HUDEP-2 (cell line): ENCODE measurements at regions not wholly inside any gene's neighbourhood (a gene's known extent, or its start where the extent isn't known, plus 50 kb on each side); places are given as distances from the start of the nearest gene placed in this dataset.

Experiments used
- DNase-seq, 76 experiments: peaks; one replicate each; lab custom pipeline; 2025; ENCODE audit not compliant: unreplicated experiment in 76 of 76; lab: John Stamatoyannopoulos, UW

DNA sequence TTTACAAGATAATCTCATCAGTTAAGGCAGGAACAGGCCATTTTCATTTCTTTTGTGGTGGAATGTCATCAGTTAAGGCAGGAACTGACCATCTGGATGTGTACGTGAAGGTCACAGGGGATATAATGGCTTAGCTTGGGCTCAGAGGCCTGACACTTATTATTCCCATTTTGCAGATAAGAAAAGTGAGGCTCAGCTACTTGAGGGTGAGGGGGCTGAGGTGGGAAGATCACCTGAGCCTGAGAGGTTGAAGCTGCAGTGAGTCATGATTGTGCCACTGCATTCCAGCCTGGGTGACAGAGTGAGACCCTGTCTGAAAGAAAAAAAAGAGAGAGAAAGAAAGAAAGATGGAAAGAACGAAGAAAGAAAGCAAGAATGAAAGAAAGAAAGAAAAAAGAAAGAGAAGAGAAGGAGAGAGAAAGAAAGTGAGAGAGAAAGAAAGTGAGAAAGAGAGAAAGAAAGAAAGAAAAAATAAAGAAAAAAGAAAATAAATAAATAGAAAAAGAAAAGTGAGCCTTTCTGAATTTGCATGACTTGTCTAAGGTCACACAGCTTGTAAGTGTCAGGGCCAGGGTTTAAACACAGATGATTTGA, 142.0 kb downstream of the TMEM30B start:
- DNase-seq: no peak

DNA sequence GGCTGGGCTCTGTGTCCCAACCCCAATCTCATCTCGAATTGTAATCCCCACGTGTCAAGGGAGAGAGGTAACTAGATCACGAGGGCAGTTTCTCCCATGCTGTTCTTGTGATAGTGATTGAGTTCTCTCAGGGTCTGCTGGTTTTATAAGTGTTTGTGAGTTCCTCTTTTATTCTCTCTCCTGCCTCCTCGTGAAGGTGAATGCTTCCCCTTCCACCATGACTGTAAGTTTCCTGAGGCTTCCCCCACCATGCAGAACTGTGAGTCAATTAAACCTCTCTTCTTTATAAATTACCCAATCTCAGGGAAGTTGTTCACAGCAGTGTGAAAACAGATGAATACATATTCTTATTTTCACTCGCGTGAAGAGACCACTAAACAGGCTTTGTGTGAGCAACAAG, 148.2 kb downstream of the TMEM30B start:
- no peak for DNase-seq

DNA sequence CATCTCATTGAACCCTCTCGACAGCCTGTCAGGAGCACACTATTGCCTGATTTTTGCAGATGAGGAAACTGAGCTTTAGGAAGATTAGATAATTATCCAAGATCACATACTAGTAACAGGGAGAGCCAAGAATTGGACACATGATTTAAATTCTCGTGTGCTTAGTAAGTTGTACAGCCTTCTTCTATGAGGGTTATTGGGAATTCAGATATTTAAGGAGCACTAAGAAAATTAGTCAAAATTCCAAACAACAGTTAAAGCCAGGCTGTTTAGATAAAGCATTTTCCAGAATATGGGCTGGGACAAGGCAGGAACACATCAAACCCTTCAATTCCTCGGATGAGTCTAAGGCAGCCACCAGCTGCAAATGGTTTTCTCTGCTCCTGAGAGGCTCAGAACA, 148.8 kb downstream of the TMEM30B start:
- DNase-seq: no peak

DNA sequence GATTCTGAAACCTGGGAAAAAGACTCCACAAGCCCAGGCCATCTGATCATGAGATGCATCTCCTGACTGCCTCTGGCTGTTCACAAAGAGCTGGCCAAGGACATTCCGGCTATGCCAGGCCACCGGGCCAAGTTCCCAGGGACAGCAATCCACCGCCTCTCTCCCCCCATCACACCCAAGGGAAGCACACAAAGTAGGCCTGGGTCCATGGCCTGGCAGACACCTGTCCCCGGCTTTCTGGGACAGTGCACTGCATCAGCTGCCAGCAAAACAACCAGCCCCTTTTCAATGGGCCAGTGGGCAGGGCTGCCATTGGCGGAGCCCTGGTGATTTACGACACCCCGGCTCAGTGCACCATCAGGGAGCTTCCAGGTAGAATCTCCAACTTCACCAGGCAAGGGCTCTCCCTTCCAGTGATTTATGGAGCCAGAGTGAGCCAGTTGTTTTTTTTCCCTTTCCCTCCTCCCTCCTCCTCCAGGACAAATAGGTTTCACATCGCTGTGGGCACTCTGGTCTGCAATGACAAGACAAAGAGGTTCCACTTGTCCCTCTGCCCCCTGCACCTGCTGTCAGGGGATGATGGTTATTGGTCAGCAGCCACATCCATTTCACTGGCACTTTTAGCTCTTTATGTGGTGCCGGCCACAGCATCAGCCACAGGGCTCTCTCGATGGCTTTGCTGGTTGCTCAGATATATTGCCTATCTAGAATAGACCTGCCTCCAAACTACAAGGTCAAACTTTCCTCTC, 149.6 kb downstream of the SLC38A6 start:
- no peak for DNase-seq

DNA sequence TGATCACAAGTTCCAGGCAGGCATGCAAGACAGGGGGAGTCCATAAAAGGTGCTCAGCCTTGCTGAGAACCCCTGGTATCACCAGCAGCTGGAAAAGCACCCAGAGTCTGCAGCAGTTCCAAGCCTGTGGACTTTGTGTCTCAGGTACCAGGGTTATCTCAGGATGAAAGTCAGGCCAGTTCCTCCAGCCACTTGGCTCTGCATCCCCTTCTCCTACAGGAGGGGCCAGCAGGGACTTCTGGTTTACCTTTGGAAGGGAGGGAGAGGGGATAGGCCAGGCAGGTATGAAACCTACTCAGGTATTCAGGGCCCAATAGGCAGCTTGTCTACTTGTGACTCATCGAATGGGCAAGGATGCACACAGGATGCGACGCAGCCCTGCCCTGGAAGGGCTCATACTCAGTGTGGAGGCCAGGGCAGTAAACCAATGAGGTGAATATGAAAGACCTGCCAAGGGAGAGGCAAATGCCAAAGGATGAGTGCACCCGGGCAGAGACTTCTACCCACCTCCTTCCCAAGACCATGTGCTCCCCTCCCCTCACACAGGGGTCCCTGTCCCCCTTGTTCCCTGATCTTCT, 148.2 kb downstream of the SLC38A6 start:
- no peak for DNase-seq

DNA sequence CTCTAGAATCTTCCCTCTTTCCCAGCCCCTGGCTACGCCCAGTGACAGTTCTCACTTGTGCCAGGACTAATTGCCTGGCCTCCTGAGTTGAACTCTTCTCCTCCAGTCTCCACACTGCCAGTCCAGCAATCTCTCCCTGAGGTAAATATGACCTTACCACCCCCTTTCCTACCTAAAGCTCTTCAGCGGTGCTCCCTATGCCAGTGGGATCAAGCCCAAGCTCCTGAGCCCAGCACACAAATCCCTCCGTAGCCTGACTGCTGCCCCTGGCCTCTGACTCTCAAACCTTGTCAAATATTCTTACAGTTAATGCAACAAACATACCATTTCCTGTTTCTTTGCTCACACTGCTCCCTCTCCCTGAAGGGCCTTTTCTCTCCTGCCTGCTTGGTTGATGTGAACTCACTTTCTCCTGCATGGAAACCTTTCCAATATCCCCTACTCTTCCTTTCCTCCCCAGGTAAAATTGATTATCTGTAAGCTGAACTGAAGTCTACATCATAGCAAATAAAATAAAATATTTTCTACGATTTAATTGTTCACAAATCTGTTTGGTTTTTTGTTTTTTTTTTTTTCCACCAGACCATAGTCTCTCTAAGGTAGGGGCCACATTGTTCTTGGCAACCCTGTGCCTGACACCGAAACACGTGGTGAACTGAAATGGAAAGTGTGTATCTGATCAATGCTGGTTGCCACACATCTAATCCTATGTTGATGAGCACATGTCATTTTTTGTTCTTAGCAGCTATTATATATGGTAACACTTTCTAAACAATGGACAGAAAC, 147.5 kb downstream of the SLC38A6 start:
- no peak for DNase-seq

DNA sequence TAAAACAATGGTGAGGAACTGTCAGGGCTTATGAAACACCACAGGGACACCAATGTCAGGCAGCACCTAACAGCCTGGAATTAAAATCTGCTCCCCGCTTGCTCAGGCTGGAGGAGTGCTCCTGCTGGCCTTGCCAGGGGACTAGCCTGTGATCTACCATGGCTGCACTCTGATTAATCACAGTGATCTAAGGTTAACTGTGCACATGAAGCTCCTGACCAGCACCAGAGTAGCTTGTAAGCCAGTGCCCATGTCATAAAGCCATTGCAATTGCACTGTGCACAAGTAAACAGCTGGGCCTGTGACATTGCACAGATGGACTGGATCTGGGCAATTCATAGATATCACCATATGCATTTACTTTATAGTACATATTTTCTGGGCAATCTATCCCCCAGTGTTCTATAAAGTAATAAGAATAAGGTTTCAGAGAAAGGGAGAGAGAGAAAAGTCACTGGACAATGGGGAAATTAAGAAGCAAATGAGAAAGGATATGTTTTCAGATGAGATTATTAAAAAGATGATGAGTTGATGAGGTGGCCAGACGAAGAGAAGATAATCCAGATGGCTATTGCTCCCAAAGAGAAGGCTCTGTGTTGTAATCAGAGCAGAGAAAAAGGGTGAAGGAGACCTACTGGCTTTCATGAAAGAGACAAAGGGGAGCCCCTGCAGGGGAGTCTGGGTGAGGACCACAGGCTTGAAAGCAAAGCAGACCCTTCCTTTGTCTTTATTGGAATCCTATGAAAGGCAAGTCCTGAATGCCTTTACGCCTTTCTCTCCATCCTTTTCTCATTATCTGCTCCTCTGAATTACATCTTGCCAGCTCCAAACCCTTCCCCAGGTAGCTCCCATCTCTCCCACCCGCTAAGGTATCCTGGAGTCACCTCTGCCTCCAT, 145.8 kb downstream of the SLC38A6 start:
- DNase-seq: no peak

DNA sequence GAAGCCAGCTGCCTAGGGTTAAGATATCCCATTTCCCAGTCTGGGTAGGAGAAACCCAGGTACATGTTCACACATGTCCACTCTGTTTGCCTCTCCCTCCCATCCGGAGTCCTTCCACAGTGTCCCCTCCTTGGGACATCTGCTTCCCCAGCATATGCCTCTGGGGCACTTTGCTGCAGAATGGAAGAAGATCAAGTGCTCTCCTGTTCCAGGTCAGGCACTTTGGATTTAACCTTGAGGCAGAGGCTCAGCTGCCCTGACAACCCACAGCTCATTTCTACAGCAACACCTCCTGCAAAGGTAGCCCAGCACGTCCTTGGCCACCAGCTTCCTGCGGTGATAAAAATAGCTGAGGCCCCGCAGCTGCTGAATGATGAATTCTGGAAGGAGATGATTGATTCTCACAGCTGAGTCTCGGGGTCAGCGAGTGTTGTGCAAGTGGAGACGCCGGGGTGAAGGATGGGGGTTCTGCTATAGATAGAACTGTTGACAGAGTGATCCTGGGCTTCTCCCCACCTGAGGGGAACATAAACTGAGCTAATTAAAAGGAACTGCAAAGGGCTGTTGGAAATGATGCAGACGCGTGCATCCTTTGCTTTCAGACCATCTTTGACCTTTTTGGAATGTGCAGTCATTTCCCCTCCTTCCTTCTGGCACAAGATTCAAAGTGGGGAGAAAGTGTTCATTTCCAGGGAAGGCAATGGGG, 145.0 kb downstream of the SLC38A6 start:
- no peak for DNase-seq

DNA sequence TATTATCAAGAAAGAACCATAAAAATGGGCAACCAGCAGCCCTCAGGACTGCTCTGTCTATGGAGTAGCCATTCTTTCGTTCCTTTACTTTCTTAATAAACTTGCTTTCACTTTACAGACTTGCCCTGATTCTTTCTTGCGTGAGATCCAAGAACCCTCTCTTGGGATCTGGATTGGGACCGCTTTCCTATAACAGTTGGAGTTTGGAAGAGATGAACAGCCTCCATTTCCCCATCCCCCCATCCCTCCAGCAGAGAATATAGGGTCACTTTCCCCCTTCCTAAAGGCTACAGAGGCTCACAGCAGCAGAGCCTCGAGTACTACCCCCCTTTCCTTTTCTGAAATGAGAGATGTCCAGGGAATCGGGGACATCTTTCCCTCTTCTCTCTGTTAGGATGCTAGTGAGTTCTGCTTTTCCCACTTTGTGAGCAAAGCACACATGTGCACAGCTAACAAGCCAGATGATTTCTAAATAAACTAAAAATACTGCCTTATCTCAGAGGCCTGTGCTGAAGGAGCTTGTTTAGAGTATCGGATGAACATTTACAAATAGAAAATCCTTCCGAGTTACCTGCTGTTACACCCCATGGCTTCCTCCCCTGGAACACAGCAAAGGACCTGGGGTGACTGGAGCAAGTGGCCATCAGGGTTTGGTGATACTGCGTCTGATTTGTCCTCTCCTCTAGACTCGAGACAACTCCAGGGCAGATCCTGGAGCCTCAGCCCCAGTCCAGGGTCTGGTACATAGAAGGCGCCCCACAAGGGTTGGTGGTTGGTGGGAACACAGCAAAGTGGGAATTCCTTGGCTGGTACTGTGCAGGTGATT, 144.2 kb downstream of the SLC38A6 start:
- no peak for DNase-seq

DNA sequence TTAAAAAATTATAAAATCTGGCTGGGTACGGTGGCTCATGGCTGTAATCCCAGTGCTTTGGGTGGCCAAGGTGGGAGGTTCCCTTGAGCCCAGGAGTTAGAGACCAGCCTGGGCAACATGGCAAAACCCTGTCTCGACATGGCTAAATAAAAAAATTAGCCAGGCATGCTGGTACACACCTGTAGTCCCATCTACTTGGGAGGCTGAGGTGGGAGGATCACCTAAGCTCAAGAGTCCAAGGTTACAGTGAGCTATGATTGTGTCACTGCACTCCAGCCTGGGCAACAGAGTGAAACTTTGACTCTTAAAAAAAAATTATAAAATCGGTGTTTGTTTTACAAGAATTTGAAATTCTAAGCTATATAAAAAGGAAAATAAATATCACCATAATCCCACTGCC, 141.8 kb downstream of the SLC38A6 start:
- no peak for DNase-seq

DNA sequence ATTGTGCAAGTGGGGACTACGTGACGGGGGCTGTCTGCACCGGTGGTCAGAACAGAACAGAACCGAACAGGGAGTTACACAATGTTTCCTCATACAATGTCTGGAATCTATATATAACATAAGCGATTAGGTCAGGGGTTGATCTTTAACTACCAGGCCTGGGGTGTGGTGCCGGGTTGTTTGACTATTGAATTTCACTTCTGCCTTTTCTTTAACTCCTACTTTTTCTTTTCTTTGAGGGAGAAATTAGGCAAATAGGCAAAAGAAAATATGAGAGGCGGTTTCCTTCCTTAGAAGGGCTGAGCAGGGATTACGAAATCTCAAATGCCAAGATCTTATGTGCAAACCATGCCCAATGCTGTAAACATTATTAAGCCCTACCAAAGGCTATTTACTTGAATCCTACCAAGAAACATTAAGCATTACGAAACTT, 140.3 kb downstream of the SLC38A6 start:
- no peak for DNase-seq

DNA sequence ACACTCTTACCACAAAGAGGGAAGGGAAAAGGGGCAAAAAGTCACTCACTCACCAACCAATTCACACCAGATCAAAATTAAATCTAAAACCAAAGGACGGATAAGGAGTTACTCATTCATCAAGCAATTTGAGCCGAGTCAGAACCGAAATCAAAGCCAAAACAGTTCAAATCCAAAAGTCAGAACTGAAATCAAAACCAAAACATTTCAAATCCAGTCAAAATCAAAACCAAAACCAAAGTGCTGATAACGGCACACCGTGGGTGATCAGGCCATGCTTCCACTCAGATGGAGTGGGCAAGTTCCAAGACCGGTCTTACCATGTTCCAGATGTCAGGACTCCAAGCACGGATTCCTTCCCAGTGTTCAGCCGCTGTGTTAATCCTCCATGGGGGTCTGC, 139.5 kb downstream of the SLC38A6 start:
- DNase-seq: no peak

DNA sequence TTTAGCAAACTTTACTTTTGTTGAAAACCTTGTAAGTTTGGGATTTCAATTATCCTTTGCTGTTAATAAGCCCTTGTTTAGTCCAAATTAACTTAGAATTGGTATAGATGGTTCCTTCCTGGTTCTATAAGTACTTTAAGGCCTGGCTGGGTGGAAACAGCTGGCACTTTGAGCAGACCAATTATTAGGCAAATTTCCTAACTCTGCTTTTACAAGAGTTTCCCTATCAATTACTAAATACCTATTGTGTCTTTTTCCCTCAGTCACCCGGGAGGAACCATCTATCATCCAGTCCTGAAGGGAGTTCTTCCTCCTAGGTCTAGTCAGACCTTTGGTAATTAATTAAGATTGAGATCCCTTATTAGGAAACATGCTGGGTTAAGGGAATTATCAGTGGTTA, 138.0 kb downstream of the SLC38A6 start:
- DNase-seq: no peak

DNA sequence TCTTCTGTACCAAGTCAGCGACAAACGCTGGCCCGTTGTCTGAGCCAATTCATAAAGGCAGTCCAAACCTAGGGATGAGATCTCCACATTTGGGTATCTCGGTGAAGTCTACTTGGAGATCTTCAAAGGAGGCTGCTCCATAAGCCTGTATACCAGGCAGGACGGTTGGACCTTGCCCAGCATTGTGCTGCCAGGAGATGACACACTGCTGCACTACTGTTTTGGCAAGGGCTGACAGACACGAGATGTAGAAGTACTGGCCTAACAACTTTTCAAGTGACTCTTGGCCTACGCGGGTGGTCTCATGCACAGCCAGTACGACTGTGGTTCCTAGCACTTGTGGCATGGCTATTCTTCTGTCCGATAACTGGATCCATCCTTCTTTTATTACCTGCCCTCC, 135.3 kb downstream of the SLC38A6 start:
- DNase-seq: no peak

DNA sequence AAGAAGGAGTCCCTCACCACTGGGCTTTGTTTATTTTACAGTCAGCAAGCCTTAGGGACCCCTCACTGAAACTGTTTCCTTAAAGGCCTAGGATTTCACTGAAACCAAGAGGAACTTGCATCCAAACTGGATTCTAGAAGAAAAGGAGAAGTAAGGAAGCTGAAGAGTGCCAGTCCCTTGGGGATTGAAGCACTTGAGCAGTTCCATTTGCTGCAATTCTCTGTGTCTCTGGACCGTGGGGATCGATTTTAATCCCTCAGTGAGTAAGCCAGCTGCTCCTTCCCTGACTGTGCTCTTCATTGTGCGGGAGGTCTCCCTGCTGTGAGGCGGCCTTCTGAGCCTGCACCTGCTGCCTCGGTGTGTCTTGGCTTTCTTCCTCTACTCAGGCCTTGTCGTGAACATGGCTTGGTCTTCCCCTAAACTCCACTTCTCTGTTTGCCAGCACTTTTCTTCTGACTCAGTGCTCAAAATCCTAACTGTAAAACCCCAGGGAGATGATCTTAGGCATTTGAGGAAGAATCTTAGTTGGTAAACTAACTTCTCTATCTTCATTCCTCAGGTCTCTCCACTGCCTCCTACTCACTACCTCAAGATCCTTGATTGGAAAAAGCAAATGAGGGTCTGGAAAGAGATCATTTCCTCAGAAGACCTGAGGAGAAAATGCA, 132.6 kb downstream of the SLC38A6 start:
- DNase-seq: no peak

DNA sequence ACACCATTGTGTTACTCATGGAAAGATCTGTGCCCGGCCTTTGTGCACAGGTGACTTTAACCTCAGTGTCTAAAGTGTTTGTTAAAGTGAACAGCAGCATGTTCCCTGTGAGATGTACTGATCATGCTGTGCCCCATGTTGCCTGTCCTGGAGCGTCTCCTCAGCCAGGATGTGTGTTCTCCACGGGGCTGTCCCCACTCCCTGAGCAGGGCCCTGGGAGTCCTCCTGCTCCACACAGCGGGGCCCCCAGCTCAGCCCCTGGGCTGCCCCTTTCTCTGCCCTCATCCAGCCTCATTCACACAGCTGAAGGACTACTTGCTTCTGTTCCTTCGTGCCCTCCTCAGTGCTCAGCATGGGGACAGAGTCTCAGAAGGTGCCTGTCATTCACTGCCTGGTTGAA, 131.5 kb downstream of the SLC38A6 start:
- no peak for DNase-seq

DNA sequence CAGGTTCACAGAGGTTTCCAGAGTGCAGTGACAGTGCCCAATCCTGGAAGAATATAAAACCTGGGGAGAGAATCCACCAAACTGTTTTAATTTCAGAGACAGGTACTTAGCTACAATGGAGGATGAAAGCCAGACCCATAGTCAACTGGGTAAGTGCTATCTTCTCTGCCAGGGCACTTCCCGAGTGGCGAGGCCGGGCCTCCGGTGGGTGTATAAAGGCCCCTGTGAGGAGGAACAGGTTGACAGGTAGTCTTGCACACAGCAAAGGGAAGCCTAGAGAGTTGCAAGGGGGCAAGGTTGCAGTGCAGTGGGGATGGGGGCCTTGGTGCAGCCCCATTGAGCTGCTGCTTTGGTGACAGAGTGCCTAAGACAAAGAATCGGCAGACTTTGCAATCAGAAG, 130.7 kb downstream of the SLC38A6 start:
- no peak for DNase-seq

DNA sequence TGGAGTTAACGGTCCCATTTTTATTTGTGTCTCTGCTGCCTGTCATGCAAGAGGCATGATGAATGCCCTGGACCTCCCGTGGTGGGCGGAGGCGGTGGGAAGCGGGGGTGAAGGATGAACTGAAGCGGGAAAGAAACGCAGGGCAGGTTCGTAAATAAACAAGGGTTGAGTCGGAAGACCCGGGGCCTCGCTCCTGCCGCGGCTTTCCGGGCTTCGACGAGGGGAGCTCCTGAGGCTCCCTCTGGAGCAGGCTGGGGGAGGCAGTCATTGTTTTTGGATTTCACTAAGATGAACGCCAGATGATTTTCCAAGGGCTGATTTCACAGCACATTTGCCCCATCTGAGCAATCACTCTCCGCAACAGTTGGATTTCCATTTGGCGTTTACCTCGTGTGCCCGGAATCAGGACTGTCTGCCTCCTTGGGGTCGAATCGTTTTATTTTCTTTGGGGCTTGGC, 130.2 kb downstream of the SLC38A6 start:
- no peak for DNase-seq
